ENCODE measurements at regions not wholly inside any gene's neighbourhood (a gene's known extent, or its start where the extent isn't known, plus 50 kb on each side); places are given as distances from the start of the nearest gene placed in this dataset.

DNA sequence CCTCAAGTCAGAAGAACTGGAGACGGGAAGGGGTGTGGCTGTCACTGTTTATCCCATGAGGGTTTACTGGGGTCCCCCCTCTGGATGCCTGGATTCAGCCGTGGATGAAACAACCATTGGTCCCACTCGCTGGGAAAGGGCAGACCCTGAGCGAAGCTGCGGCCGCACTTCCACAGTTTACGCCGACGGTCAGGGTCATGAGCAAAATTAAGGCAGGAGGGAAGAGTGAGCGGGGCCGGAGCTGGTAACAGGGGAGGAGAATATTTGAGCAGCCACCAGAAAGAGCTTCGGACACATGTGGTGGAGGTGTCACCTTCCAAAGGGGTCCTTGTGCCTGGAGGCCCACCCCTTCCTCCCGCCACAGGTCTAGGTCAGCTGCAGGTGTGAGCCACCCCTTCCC lies 344.9 kb downstream of the BRD1 start:
- Histone ChIP-seq H3K27ac (no peak overlapping the region), H3K36me3 (no peaks in the 10 kb centered on the region), H3K9me3 (no peaks in the 10 kb centered on the region), H3K4me1 (peaks cover 0 to 7% (median 0%) of the 10 kb centered on the region in 4 donors), H3K27me3 (peaks cover 0 to 56% (median 22%) of the 10 kb centered on the region in 3 donors), H3K4me3 (no peak overlapping the region)
- TF ChIP-seq EP300 (IDR thresholded peaks at IDR 0.05) (no peak), POLR2AphosphoS5 (IDR thresholded peaks at IDR 0.05) (no peak)
- WGBS, 2 donors = 86 to 89% methylated on average over 13 of the region's 13 CpGs
- no peak for DNase-seq
- intact Hi-C loops (cut with DNase I) = no loop called here

DNA sequence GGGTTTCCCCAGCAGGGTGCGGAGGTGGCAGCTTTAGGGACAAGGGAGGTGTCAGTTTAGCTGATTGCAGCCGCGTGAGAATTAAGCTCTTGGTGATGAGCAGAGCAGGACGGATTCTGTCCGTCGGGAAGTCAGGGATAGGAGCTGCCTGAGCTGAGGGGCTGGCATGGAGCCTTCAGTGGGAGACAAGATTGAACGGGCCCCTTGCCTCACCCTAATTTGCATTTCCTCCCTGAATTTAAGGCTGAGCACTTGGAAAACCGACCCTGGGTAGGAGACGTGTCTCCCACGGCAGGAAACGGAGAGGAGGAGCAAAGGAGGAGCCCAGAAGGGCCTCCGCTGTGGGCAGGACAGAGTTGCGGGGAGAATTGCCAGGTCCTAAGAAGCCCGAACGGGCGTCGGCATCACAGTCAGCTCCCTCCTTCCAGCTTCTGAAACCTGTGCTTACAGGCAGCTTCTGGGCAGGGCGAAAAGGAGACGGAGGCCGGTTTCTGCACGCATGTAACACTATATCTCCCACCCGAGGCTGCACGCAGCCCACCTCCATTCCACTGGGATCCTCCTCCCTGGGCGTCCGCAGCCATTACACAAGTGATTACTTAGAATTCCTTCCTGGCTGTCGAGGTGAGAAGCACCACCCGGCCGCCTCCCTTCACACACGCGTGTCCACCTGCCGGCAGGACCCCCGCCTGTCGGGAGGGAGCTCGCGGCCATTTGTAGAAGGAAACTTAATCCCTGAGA lies 345.8 kb downstream of the BRD1 start:
- Histone ChIP-seq H3K4me3 (no peak overlapping the region), H3K4me1 (peaks cover 0 to 7% (median 0%) of the 10 kb centered on the region in 4 donors), H3K36me3 (no peaks in the 10 kb centered on the region), H3K27ac (no peak overlapping the region), H3K9me3 (no peaks in the 10 kb centered on the region), H3K27me3 (peaks cover 0 to 56% (median 22%) of the 10 kb centered on the region in 3 donors)
- WGBS, 2 donors = 26 to 52% methylated on average over 35 of the region's 35 CpGs
- DNase-seq = no peak
- TF ChIP-seq POLR2A (IDR thresholded peaks at IDR 0.05) (no peak), EP300 (IDR thresholded peaks at IDR 0.05) (no peak), POLR2AphosphoS5 (IDR thresholded peaks at IDR 0.05) (no peak)
- TF ChIP-seq, protein P1, sequence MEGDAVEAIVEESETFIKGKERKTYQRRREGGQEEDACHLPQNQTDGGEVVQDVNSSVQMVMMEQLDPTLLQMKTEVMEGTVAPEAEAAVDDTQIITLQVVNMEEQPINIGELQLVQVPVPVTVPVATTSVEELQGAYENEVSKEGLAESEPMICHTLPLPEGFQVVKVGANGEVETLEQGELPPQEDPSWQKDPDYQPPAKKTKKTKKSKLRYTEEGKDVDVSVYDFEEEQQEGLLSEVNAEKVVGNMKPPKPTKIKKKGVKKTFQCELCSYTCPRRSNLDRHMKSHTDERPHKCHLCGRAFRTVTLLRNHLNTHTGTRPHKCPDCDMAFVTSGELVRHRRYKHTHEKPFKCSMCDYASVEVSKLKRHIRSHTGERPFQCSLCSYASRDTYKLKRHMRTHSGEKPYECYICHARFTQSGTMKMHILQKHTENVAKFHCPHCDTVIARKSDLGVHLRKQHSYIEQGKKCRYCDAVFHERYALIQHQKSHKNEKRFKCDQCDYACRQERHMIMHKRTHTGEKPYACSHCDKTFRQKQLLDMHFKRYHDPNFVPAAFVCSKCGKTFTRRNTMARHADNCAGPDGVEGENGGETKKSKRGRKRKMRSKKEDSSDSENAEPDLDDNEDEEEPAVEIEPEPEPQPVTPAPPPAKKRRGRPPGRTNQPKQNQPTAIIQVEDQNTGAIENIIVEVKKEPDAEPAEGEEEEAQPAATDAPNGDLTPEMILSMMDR (IDR thresholded peaks at IDR 0.05) = no peak
- intact Hi-C loops (cut with DNase I) = no loop called here

DNA sequence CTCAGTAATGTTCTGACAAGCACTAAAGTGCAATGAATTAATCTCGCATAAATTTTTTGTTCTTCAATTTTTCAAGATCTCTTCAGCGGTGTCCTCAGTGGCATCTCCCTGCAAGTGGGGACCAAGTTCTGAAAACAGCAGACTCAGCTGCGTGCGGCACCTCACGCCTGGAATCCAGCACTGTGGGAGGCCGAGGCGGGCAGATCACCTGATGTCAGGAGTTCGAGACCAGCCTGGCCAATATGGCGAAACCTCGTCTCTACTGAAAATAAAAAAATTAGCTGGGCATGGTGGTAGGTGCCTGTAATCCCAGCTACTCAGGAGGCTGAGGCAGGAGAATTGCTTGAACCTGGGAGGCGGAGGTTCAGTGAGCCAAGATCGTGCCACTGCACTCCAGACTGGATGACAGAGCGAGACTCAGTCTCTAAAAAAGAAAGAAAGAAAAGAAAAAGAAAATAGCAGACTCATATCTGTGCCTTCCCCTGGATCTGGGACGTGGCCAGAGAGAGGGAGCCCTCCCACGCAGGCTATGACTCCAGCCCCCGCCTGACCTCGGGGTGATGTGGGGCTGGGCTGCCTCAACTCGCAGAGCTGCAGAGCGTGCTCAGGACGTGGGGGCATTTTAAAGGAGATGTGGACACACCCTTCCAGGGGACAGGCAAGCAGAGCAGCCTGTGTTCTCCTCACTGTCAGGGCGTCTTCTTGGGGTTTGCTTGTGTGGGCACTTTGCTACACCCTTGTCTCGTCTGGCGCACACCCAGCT lies 346.6 kb downstream of the BRD1 start:
- Histone ChIP-seq H3K4me1 (peaks cover 0 to 7% (median 0%) of the 10 kb centered on the region in 4 donors), H3K27me3 (peaks cover 0 to 50% (median 20%) of the 10 kb centered on the region in 3 donors), H3K27ac (no peak overlapping the region), H3K36me3 (no peaks in the 10 kb centered on the region), H3K4me3 (no peak overlapping the region), H3K9me3 (no peaks in the 10 kb centered on the region)
- 70 to 79% methylated on average over 23 of the region's 23 CpGs for WGBS, 2 donors
- intact Hi-C loops (cut with DNase I) = no loop called here
- no peak for DNase-seq
- TF ChIP-seq, protein P1 (IDR thresholded peaks at IDR 0.05) = no peak
- TF ChIP-seq EP300 (IDR thresholded peaks at IDR 0.05) (no peak), POLR2AphosphoS5 (IDR thresholded peaks at IDR 0.05) (no peak), POLR2A (IDR thresholded peaks at IDR 0.05) (no peak)

DNA sequence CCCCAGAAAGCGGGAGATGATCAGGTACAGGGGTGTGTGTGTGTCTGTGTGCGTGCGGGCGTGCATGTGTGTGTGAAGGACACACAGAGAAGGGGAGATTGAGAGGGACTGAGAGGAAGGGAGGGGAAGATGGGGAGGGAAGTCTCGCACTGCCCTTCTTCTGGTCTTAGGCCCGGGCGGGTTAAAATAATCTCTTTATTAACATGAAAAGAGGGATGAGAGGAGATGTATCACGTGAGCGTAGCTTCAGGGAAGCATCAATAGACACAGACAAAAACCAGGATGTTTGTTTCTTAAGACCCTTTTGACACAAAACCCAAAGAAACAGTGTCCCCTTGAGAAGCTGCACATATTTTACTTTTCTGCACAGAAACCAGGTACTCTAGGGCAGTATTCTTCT lies 347.3 kb downstream of the BRD1 start:
- no peaks in the 10 kb centered on the region for H3K36me3 ChIP-seq
- no peak overlapping the region for H3K4me3 ChIP-seq
- H3K4me1 ChIP-seq = peaks cover 0 to 7% (median 0%) of the 10 kb centered on the region in 4 donors
- intact Hi-C loops (cut with DNase I) = no loop called here
- H3K27ac ChIP-seq = no peak overlapping the region
- H3K9me3 ChIP-seq = no peaks in the 10 kb centered on the region
- DNase-seq = no peak
- H3K27me3 ChIP-seq = peaks cover 0 to 46% (median 16%) of the 10 kb centered on the region in 3 donors
- TF ChIP-seq EP300 (IDR thresholded peaks at IDR 0.05) (no peak), POLR2AphosphoS5 (IDR thresholded peaks at IDR 0.05) (no peak), POLR2A (IDR thresholded peaks at IDR 0.05) (no peak)
- TF ChIP-seq, protein P1 (IDR thresholded peaks at IDR 0.05) = no peak
- WGBS, 2 donors = 70 to 78% methylated on average over 9 of the region's 9 CpGs

DNA sequence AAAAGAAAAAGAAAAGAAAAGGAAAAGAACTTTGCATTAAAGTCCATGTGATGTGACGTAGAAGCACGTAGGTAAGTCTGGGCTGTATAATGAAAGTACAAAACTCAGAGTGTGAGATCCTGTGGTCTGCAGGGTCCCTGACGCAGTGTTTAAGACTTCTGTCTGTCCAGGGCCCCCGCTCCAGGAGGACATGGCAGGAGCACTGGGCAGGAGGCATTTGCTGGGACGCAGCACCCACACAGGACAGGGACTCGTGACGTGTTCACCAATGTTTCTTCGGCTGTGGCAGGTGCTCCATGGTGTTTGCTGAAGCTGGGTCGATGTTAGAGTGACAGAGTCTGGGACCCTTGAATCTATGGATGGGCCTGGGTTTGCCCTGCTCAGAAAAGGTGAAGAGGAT lies 348.1 kb downstream of the BRD1 start:
- no peaks in the 10 kb centered on the region for H3K36me3 ChIP-seq
- H3K9me3 ChIP-seq = no peaks in the 10 kb centered on the region
- no peak overlapping the region for H3K4me3 ChIP-seq
- no peak overlapping the region for H3K27ac ChIP-seq
- H3K27me3 ChIP-seq = peaks cover 0 to 49% (median 16%) of the 10 kb centered on the region in 3 donors
- DNase-seq = no peak
- peaks cover 0 to 7% (median 0%) of the 10 kb centered on the region in 4 donors for H3K4me1 ChIP-seq
- TF ChIP-seq POLR2AphosphoS5 (IDR thresholded peaks at IDR 0.05) = no peak
- TF ChIP-seq POLR2A (IDR thresholded peaks at IDR 0.05) = no peak
- TF ChIP-seq, protein P1 (IDR thresholded peaks at IDR 0.05) = no peak
- no peak for TF ChIP-seq EP300 (IDR thresholded peaks at IDR 0.05)
- intact Hi-C loops (cut with DNase I) = no loop called here
- 83 to 93% methylated on average over 9 of the region's 9 CpGs for WGBS, 2 donors
